Progenitor cell of endocrine pancreas (in vitro differentiated cells): ENCODE measurements at regions not wholly inside any gene's neighbourhood (a gene's known extent, or its start where the extent isn't known, plus 50 kb on each side); places are given as distances from the start of the nearest gene placed in this dataset.
A peak's percentile ranks its signal among the peaks of the same experiment; 100 is the strongest.

Experiments
- DNase-seq: peaks from one replicate; pipeline ENCODE4 v3.0.0; 2021; ENCODE audit warnings: low spot score; ENCODE audit not compliant: unreplicated experiment
- H3K27ac Mint-ChIP-seq: 2 replicates; pipeline ENCODE4 v1.8.0; 2021; ENCODE audit warnings: mild to moderate bottlenecking, moderate library complexity, mixed read lengths
- H3K27me3 Mint-ChIP-seq: 2 replicates; pipeline ENCODE4 v1.8.0; 2021; ENCODE audit warnings: mixed read lengths
- H3K36me3 Mint-ChIP-seq: 2 replicates; pipeline ENCODE4 v1.8.0; 2022; ENCODE audit warnings: mixed read lengths; ENCODE audit not compliant: insufficient read depth
- H3K4me1 Mint-ChIP-seq: 2 replicates; pipeline ENCODE4 v1.8.0; 2021; ENCODE audit warnings: low read depth, mixed read lengths
- H3K4me3 Mint-ChIP-seq: 2 replicates; pipeline ENCODE4 v1.8.0; 2021; ENCODE audit warnings: low read depth, mild to moderate bottlenecking, moderate library complexity, mixed read lengths
- H3K9me3 Mint-ChIP-seq: 2 replicates; pipeline ENCODE4 v1.8.0; 2021; ENCODE audit warnings: low read depth, mixed read lengths
- TF ChIP-seq, protein P1 (sequence below): fragments of 200-600 bp; sonication (generic); IDR thresholded peaks from one replicate; pipeline ENCODE4 v1.5.0; 2021; ENCODE audit warnings: antibody characterized with exemption, mild to moderate bottlenecking; ENCODE audit not compliant: unreplicated experiment

DNA sequence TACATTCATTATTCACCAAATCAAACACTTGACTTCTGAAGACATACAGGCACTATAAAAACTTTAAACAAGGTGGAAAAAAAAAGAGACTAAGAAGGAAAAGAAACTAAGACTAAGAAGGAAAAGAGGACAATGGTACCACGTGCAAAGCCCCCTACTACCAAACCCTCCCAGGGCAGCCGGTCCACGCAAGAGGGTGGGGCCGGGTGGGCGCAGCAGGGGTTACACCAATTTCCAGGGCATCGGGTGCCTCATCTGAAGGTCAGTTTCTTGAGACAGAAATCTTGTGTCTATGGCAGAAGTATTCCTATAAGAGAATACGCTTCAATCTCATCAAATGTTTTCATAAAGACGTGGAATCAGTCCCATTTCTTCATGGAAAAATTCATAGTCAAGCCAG lies 131.5 kb downstream of the NUFIP1 start:
- Mint-ChIP-seq H3K36me3 (no peaks in the 10 kb centered on the region), H3K9me3 (no peaks in the 10 kb centered on the region), H3K4me3 (no peak overlapping the region), H3K27ac (no peak overlapping the region), H3K27me3 (no peaks in the 10 kb centered on the region), H3K4me1 (peaks cover 32% of the 10 kb centered on the region)
- DNase-seq = no peak
- TF ChIP-seq, protein P1, sequence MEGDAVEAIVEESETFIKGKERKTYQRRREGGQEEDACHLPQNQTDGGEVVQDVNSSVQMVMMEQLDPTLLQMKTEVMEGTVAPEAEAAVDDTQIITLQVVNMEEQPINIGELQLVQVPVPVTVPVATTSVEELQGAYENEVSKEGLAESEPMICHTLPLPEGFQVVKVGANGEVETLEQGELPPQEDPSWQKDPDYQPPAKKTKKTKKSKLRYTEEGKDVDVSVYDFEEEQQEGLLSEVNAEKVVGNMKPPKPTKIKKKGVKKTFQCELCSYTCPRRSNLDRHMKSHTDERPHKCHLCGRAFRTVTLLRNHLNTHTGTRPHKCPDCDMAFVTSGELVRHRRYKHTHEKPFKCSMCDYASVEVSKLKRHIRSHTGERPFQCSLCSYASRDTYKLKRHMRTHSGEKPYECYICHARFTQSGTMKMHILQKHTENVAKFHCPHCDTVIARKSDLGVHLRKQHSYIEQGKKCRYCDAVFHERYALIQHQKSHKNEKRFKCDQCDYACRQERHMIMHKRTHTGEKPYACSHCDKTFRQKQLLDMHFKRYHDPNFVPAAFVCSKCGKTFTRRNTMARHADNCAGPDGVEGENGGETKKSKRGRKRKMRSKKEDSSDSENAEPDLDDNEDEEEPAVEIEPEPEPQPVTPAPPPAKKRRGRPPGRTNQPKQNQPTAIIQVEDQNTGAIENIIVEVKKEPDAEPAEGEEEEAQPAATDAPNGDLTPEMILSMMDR = no peak

DNA sequence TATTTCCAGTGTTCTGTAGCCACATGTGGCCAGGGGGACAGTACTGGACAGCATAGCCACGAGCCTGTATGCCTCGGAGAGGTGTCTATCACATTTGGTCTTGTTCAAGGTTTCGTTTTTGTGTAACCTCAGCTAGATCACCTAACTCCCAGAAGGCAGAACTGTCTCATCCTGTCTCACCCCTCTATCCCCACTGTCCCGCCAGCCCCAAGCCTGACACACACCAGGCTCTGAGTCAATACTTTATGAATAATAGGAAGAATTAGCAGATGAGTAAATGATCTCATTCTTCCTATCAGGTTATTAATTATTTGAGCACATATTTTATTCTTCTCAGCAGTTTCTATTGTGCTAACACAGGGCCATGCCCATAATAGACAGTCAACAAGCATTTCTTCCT lies 132.2 kb downstream of the NUFIP1 start:
- H3K4me3 Mint-ChIP-seq = no peak overlapping the region
- DNase-seq = no peak
- TF ChIP-seq, protein P1 = no peak
- H3K4me1 Mint-ChIP-seq = peaks cover 35% of the 10 kb centered on the region
- H3K27ac Mint-ChIP-seq = no peak overlapping the region
- H3K36me3 Mint-ChIP-seq = no peaks in the 10 kb centered on the region
- H3K27me3 Mint-ChIP-seq = no peaks in the 10 kb centered on the region
- H3K9me3 Mint-ChIP-seq = no peaks in the 10 kb centered on the region

DNA sequence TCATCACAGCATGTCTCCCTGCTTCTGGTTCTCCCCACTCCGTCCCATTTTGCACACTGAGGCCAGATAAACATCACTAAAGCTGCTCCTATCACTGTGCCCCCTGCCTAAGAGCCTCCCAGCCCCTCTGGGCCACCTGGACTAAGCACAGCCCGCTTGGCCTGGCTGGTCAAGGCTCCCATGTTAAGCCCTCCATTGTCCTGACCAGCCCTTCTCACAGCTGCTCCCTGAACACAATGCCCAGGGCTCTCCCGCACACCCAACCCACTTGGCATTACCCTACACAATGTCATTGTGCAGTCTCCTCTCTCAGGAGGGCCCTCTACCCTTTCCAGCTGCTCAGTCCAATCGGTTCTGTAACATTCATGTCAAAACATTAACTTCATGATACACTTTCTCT lies 133.4 kb downstream of the NUFIP1 start:
- peaks cover 37% of the 10 kb centered on the region for H3K4me1 Mint-ChIP-seq
- no peaks in the 10 kb centered on the region for H3K36me3 Mint-ChIP-seq
- no peak overlapping the region for H3K4me3 Mint-ChIP-seq
- TF ChIP-seq, protein P1 = no peak
- no peak for DNase-seq
- H3K27ac Mint-ChIP-seq = peak overlapping the region; percentile 98
- H3K9me3 Mint-ChIP-seq = no peaks in the 10 kb centered on the region
- no peaks in the 10 kb centered on the region for H3K27me3 Mint-ChIP-seq

DNA sequence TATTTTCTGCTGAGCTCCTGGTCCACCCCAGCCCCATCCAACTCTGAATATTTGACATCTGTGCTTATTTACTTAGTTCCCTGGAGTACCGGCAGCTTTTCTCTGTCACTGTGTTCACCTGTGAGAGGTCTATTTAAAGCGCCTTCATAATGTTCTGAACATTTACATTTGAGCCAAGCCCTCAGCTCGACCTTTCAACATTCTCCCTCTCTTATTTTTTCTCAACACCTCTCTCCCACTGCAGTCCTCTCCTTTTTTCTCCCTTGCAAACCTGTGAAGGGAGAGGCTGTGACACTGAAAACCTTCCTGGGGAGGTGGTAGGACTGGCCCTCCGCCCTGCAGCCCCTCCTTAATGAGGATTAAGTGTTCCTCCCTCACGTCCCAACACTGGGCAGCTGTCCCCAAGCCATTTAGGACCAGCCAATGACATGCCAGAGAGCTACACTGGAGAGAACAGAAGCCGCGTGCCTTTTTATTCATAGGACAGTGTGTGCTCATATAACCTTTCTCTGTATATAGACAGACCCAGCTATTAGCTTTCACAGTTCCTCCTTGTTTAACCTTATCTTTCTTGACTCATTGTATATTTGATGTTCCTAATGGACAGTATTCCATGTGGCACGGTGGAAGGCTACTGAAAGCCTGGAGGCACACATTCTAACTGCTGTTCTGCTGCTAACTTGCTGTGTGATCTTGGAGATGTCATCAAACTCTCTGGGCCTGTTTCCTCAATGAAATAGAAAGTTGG lies 134.8 kb downstream of the NUFIP1 start:
- Mint-ChIP-seq H3K9me3 (no peaks in the 10 kb centered on the region), H3K27me3 (no peaks in the 10 kb centered on the region), H3K36me3 (no peaks in the 10 kb centered on the region), H3K4me3 (peak overlapping the region; percentile 64), H3K27ac (peak overlapping the region; percentile 98), H3K4me1 (peaks cover 41% of the 10 kb centered on the region)
- TF ChIP-seq, protein P1 = no peak
- no peak for DNase-seq

DNA sequence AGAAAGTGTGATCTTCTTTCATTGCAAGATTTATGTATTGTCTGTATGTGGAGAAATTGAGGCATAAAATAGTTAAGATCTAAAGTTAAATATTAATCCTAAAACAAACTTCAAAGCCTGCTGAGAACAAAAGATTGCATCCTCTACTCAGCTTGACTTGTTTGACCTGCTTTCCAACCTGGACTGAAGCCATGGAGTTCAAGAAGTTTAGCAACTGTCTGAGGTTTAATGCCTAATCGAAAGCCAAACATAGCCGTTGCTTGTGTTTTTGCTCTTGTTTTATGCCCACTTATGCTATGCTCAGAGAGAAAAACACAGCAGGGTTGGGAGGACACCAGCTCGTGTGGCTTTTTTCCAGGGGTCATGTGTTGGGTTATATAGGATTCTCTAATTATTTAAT lies 135.6 kb downstream of the NUFIP1 start:
- H3K27me3 Mint-ChIP-seq = no peaks in the 10 kb centered on the region
- H3K4me1 Mint-ChIP-seq = peaks cover 41% of the 10 kb centered on the region

More for the DNA sequence above, 135.6 kb downstream of the NUFIP1 start:
- Mint-ChIP-seq H3K4me3 (peak overlapping the region; percentile 64), H3K9me3 (no peaks in the 10 kb centered on the region), H3K36me3 (no peaks in the 10 kb centered on the region), H3K27ac (peak overlapping the region; percentile 98)
- DNase-seq = no peak
- TF ChIP-seq, protein P1 = no peak
